Lower lobe of right lung (tissue), 2 donors: ENCODE measurements at regions not wholly inside any gene's neighbourhood (a gene's known extent, or its start where the extent isn't known, plus 50 kb on each side); places are given as distances from the start of the nearest gene placed in this dataset.

Source experiments
- ATAC-seq, 2 donors: fragments of 200-7000 bp; cut with Tn5 transposase; one replicate each; pipeline ENCODE4 v1.9.1; 2020 to 2022; ENCODE audit warnings: mild to moderate bottlenecking in 2 of 2, moderate library complexity in 2 of 2
- DNase-seq: peaks from one replicate; pipeline ENCODE4 v3.0.0-alpha.2; 2020
- H3K27ac ChIP-seq: fragments of 200-600 bp; one replicate; pipeline ENCODE4 v1.8.0; 2022
- H3K27me3 ChIP-seq: fragments of 200-600 bp; one replicate; pipeline ENCODE4 v1.8.0; 2022; ENCODE audit warnings: low read depth
- H3K36me3 ChIP-seq: fragments of 200-600 bp; one replicate; pipeline ENCODE4 v1.8.0; 2022; ENCODE audit warnings: mild to moderate bottlenecking
- H3K4me1 ChIP-seq: fragments of 200-600 bp; one replicate; pipeline ENCODE4 v1.8.0; 2022
- H3K4me3 ChIP-seq: fragments of 200-600 bp; one replicate; pipeline ENCODE4 v1.8.0; 2022; ENCODE audit warnings: mild to moderate bottlenecking
- H3K9me3 ChIP-seq: fragments of 200-600 bp; one replicate; pipeline ENCODE4 v1.8.0; 2022
- intact Hi-C: fragments of 100-400 bp; cut with DNase I; formaldehyde crosslinking; loops from one replicate; pipeline ENCODE4 v1.11.0; 2022
- TF ChIP-seq, protein P1 (sequence below): fragments of 200-600 bp; IDR thresholded peaks from one replicate; pipeline ENCODE4 v1.8.0; 2022; ENCODE audit warnings: antibody characterized with exemption, mild to moderate bottlenecking
- donor health status: DM: no; HTN: yes; CAD: no; lungs with severe emphysema.

GRCh38 chr3:178393824-178394223, 142.4 kb upstream of the KCNMB2 start:
- H3K4me3 ChIP-seq, result no peak overlapping the region
- DNase-seq, result no peak

DNA sequence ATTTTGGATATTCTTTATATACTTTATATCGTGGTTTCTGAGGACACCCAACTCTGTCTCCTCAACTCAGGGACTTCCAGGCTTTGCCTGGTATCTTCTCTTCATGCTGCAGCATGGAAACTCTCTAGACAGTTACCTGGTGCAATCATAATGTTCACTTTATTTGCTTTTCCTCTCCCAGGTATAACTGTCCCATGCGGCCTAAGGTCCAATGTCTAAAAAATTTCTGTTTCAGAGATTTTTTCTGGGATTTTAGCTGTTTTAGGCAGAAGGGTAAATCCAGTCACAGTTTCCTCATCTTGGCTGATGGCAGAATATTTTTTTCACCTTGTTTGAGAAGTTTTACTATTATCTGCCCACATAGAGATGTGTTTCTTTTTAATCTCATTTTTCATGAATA, 139.9 kb upstream of the KCNMB2 start:
- no peak overlapping the region for H3K27ac ChIP-seq
- H3K9me3 ChIP-seq, result no peaks in the 10 kb centered on the region
- TF ChIP-seq, protein P1, sequence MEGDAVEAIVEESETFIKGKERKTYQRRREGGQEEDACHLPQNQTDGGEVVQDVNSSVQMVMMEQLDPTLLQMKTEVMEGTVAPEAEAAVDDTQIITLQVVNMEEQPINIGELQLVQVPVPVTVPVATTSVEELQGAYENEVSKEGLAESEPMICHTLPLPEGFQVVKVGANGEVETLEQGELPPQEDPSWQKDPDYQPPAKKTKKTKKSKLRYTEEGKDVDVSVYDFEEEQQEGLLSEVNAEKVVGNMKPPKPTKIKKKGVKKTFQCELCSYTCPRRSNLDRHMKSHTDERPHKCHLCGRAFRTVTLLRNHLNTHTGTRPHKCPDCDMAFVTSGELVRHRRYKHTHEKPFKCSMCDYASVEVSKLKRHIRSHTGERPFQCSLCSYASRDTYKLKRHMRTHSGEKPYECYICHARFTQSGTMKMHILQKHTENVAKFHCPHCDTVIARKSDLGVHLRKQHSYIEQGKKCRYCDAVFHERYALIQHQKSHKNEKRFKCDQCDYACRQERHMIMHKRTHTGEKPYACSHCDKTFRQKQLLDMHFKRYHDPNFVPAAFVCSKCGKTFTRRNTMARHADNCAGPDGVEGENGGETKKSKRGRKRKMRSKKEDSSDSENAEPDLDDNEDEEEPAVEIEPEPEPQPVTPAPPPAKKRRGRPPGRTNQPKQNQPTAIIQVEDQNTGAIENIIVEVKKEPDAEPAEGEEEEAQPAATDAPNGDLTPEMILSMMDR, result no peak
- no peaks in the 10 kb centered on the region for H3K36me3 ChIP-seq
- ATAC-seq (no peak), DNase-seq (no peak)
- intact Hi-C loops, result no loop called here
- H3K4me3 ChIP-seq, result no peak overlapping the region
- no peaks in the 10 kb centered on the region for H3K27me3 ChIP-seq
- peaks cover 13% of the 10 kb centered on the region for H3K4me1 ChIP-seq

More at GRCh38 chr3:178393824-178394223, 142.4 kb upstream of the KCNMB2 start:
- Histone ChIP-seq H3K36me3 (no peaks in the 10 kb centered on the region), H3K9me3 (no peaks in the 10 kb centered on the region), H3K4me1 (peaks cover 13% of the 10 kb centered on the region), H3K27ac (no peak overlapping the region), H3K27me3 (no peaks in the 10 kb centered on the region)
- no peak for ATAC-seq
- intact Hi-C loops, result no loop called here
- TF ChIP-seq, protein P1, result no peak

- no peaks in the 10 kb centered on the region for H3K27me3 ChIP-seq
- no peak overlapping the region for H3K4me3 ChIP-seq
- ATAC-seq (no peak), DNase-seq (no peak)
- intact Hi-C loops, result no loop called here
- no peaks in the 10 kb centered on the region for H3K36me3 ChIP-seq
- TF ChIP-seq, protein P1, result no peak
- H3K4me1 ChIP-seq, result peaks cover 12% of the 10 kb centered on the region
- H3K9me3 ChIP-seq, result no peaks in the 10 kb centered on the region
- no peak overlapping the region for H3K27ac ChIP-seq
Observed at GRCh38 chr3:178397202-178397601, 139.0 kb upstream of the KCNMB2 start.

- Histone ChIP-seq H3K36me3 (no peaks in the 10 kb centered on the region), H3K27me3 (no peaks in the 10 kb centered on the region), H3K4me1 (peaks cover 8% of the 10 kb centered on the region), H3K27ac (no peak overlapping the region), H3K9me3 (no peaks in the 10 kb centered on the region), H3K4me3 (no peak overlapping the region)
- intact Hi-C loops, result no loop called here
- TF ChIP-seq, protein P1, result no peak
- ATAC-seq (no peak), DNase-seq (no peak)
Observed at GRCh38 chr3:178397836-178398235, 138.4 kb upstream of the KCNMB2 start.

DNA sequence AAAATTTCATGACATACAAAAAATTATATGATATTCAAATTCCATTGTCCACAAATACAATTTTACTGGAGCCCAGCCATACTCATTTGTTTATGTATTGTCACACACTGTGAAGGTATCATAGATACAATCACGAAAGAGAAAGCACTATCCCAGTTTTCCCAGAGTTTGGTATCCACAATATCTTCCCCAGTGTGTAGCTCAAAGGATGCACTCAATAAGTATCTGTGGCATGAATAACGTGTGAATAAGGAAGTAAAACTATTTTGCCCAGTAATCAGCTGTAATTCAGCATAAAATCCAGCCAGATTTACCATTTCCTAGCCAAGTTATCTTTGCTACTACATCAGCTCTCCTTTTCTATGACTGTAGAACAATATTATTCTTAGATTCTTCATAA, 131.3 kb upstream of the KCNMB2 start:
- Histone ChIP-seq H3K27ac (no peak overlapping the region), H3K36me3 (no peaks in the 10 kb centered on the region), H3K4me1 (no peaks in the 10 kb centered on the region), H3K27me3 (no peaks in the 10 kb centered on the region), H3K4me3 (no peak overlapping the region), H3K9me3 (no peaks in the 10 kb centered on the region)
- ATAC-seq (no peak), DNase-seq (no peak)
- intact Hi-C loops, result no loop called here
- TF ChIP-seq, protein P1, result no peak

- no peaks in the 10 kb centered on the region for H3K36me3 ChIP-seq
- ATAC-seq, result no peak
Observed at GRCh38 chr3:178405531-178405930, 130.7 kb upstream of the KCNMB2 start.

More at GRCh38 chr3:178405531-178405930, 130.7 kb upstream of the KCNMB2 start:
- Histone ChIP-seq H3K27ac (no peak overlapping the region), H3K27me3 (no peaks in the 10 kb centered on the region), H3K9me3 (no peaks in the 10 kb centered on the region), H3K4me3 (no peak overlapping the region), H3K4me1 (no peaks in the 10 kb centered on the region)
- intact Hi-C loops, result no loop called here
- DNase-seq, result no peak
- TF ChIP-seq, protein P1, result no peak
